Activated CD8-positive, alpha-beta memory T cell treated with anti-CD3 and anti-CD28 coated beads for 36 hours (primary cell): ENCODE measurements at regions not wholly inside any gene's neighbourhood (a gene's known extent, or its start where the extent isn't known, plus 50 kb on each side); places are given as distances from the start of the nearest gene placed in this dataset.
"Not testable (repeated sequence)": the region's sequence is repeated elsewhere in the genome, so short reads cannot be mapped to it uniquely, and the experiment has no call there.

Experiments used
- CTCF ChIA-PET: fragments of 350-600 bp; sonication (Branson Sonifier 250); formaldehyde crosslinking; loops from one replicate; lab custom pipeline; 2021; ENCODE audit warnings: antibody characterized with exemption; lab: Charles Lee
- POLR2A ChIA-PET: fragments of 350-600 bp; sonication (Branson Sonifier 250); formaldehyde crosslinking; loops from one replicate; lab custom pipeline; 2021; ENCODE audit warnings: antibody characterized with exemption; lab: Charles Lee

GRCh38 chr10:121371836-121372235, 226.4 kb downstream of the FGFR2 start:
- POLR2A ChIA-PET, result no interaction called here
- CTCF ChIA-PET, result no interaction called here

GRCh38 chr10:121373411-121373810, 224.8 kb downstream of the FGFR2 start:
- ChIA-PET POLR2A (no interaction called here), CTCF (no interaction called here)

GRCh38 chr10:121374121-121374520, 224.1 kb downstream of the FGFR2 start:
- ChIA-PET CTCF (no interaction called here), POLR2A (no interaction called here)

GRCh38 chr10:121375172-121375571, 223.1 kb downstream of the FGFR2 start:
- POLR2A ChIA-PET, result no interaction called here
- CTCF ChIA-PET, result no interaction called here

- POLR2A ChIA-PET, result no interaction called here
- CTCF ChIA-PET, result no interaction called here
Observed at GRCh38 chr10:121378251-121378801, 219.9 kb downstream of the FGFR2 start.

- ChIA-PET CTCF (no interaction called here), POLR2A (no interaction called here)
Observed at GRCh38 chr10:121379013-121379412, 219.2 kb downstream of the FGFR2 start.

- CTCF ChIA-PET, result no interaction called here
- POLR2A ChIA-PET, result no interaction called here
Observed at GRCh38 chr10:121380211-121380610, 218.0 kb downstream of the FGFR2 start.

- CTCF ChIA-PET, result not testable (repeated sequence)
Observed at GRCh38 chr10:121382029-121382520, 216.2 kb downstream of the FGFR2 start.

GRCh38 chr10:121385136-121385535, 213.1 kb downstream of the FGFR2 start:
- CTCF ChIA-PET, result no interaction called here

More at GRCh38 chr10:121382029-121382520, 216.2 kb downstream of the FGFR2 start:
- POLR2A ChIA-PET, result not testable (repeated sequence)

GRCh38 chr10:121392657-121393056, 205.6 kb downstream of the FGFR2 start:
- POLR2A ChIA-PET, result no interaction called here

More at GRCh38 chr10:121385136-121385535, 213.1 kb downstream of the FGFR2 start:
- POLR2A ChIA-PET, result no interaction called here

GRCh38 chr10:121393522-121393921, 204.7 kb downstream of the FGFR2 start:
- CTCF ChIA-PET, result no interaction called here

More at GRCh38 chr10:121392657-121393056, 205.6 kb downstream of the FGFR2 start:
- CTCF ChIA-PET, result no interaction called here

GRCh38 chr10:121400507-121400906, 197.7 kb downstream of the FGFR2 start:
- CTCF ChIA-PET, POLR2A ChIA-PET: not testable (repeated sequence)

More at GRCh38 chr10:121393522-121393921, 204.7 kb downstream of the FGFR2 start:
- POLR2A ChIA-PET, result no interaction called here

GRCh38 chr10:121403527-121403926, 194.7 kb downstream of the FGFR2 start:
- CTCF ChIA-PET, result no interaction called here
- POLR2A ChIA-PET, result no interaction called here

- ChIA-PET POLR2A (no interaction called here), CTCF (no interaction called here)
Observed at GRCh38 chr10:121404611-121405010, 193.6 kb downstream of the FGFR2 start.

GRCh38 chr10:121405096-121405495, 193.1 kb downstream of the FGFR2 start:
- ChIA-PET CTCF (no interaction called here), POLR2A (no interaction called here)

GRCh38 chr10:121405549-121405948, 192.7 kb downstream of the FGFR2 start:
- POLR2A ChIA-PET, result no interaction called here
- CTCF ChIA-PET, result no interaction called here

GRCh38 chr10:121405953-121406352, 192.3 kb downstream of the FGFR2 start:
- ChIA-PET POLR2A (no interaction called here), CTCF (no interaction called here)

GRCh38 chr10:121406823-121407545, 191.3 kb downstream of the FGFR2 start:
- POLR2A ChIA-PET, result no interaction called here
- CTCF ChIA-PET, result no interaction called here

- ChIA-PET CTCF (no interaction called here), POLR2A (no interaction called here)
Observed at GRCh38 chr10:121409466-121410104, 188.7 kb downstream of the FGFR2 start.

GRCh38 chr10:121411004-121411403, 187.2 kb downstream of the FGFR2 start:
- ChIA-PET CTCF (no interaction called here), POLR2A (no interaction called here)

- ChIA-PET POLR2A (no interaction called here), CTCF (no interaction called here)
Observed at GRCh38 chr10:121413951-121414350, 184.3 kb downstream of the FGFR2 start.
